HEK293T (cell line): ENCODE measurements at regions not wholly inside any gene's neighbourhood (a gene's known extent, or its start where the extent isn't known, plus 50 kb on each side); places are given as distances from the start of the nearest gene placed in this dataset.

Experiments used
- ARNT ChIP-seq: fragments of 450-650 bp; IDR thresholded peaks from 2 replicates; pipeline ENCODE4 v1.6.1; 2017; ENCODE audit warnings: mild to moderate bottlenecking
- BHLHE40 ChIP-seq: fragments of 450-650 bp; IDR thresholded peaks from 2 replicates; pipeline ENCODE4 v1.6.1; 2016; ENCODE audit warnings: mild to moderate bottlenecking, moderate library complexity, borderline replicate concordance
- ELF4 ChIP-seq: fragments of 450-650 bp; IDR thresholded peaks from 2 replicates; pipeline ENCODE4 v1.6.1; 2017; ENCODE audit warnings: antibody characterized with exemption
- FOXA1 ChIP-seq: fragments of 450-650 bp; IDR thresholded peaks from 2 replicates; pipeline ENCODE4 v1.6.1; 2016; ENCODE audit warnings: mild to moderate bottlenecking
- FOXK2 ChIP-seq: fragments of 450-650 bp; IDR thresholded peaks from 2 replicates; pipeline ENCODE4 v1.6.1; 2016; ENCODE audit warnings: mild to moderate bottlenecking
- FOXM1 ChIP-seq: fragments of 450-650 bp; IDR thresholded peaks from 2 replicates; pipeline ENCODE4 v1.6.1; 2017; ENCODE audit warnings: mild to moderate bottlenecking, borderline replicate concordance
- L3MBTL2 ChIP-seq: fragments of 450-650 bp; conservative IDR thresholded peaks from 2 replicates; pipeline ENCODE4 v1.6.1; 2016; ENCODE audit warnings: mild to moderate bottlenecking
- LEF1 ChIP-seq: fragments of 450-650 bp; IDR thresholded peaks from 2 replicates; pipeline ENCODE4 v1.6.1; 2017; ENCODE audit warnings: mild to moderate bottlenecking, borderline replicate concordance
- NFRKB ChIP-seq: fragments of 450-650 bp; IDR thresholded peaks from 2 replicates; pipeline ENCODE4 v1.6.1; 2016; ENCODE audit warnings: mild to moderate bottlenecking, moderate library complexity
- PKNOX1 ChIP-seq: fragments of 450-650 bp; IDR thresholded peaks from 2 replicates; pipeline ENCODE4 v1.6.1; 2016
- SP1 ChIP-seq: fragments of 450-650 bp; IDR thresholded peaks from 2 replicates; pipeline ENCODE4 v1.6.1; 2017
- SUZ12 ChIP-seq: fragments of 450-650 bp; IDR thresholded peaks from 2 replicates; pipeline ENCODE4 v1.6.1; 2016; ENCODE audit warnings: mild to moderate bottlenecking
- ZNF384 ChIP-seq: fragments of 450-650 bp; IDR thresholded peaks from 2 replicates; pipeline ENCODE4 v1.6.1; 2016

DNA sequence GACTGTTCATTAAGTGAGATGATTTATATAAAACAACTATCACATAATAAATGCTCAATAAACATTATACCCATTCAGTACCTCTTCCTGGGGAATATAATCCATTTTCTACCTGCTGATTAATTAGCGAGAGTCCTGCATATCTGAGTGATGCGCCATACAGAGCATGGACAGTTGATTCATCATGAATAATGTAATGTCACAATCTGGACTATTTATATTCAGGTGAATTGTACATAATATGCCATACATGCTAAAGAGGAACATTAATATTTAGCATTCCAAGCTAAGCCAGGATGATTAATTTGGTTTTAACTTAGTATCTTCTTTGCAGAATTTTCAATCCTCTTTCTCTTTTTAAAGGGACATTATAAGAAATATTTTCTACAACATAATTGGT is 362.0 kb upstream of the XYLT1 start:
- TF ChIP-seq LEF1: no peak
- no peak for TF ChIP-seq ARNT
- no peak for TF ChIP-seq BHLHE40
- no peak for TF ChIP-seq FOXM1
- TF ChIP-seq L3MBTL2: no peak
- TF ChIP-seq SUZ12: no peak
- TF ChIP-seq SP1: no peak
- TF ChIP-seq NFRKB: no peak
- no peak for TF ChIP-seq FOXA1
- TF ChIP-seq FOXK2: no peak
- no peak for TF ChIP-seq ZNF384
- no peak for TF ChIP-seq ELF4
- TF ChIP-seq PKNOX1: no peak
